ENCODE measurements at regions not wholly inside any gene's neighbourhood (a gene's known extent, or its start where the extent isn't known, plus 50 kb on each side); places are given as distances from the start of the nearest gene placed in this dataset.
A peak's percentile ranks its signal among the peaks of the same experiment; 100 is the strongest.

DNA sequence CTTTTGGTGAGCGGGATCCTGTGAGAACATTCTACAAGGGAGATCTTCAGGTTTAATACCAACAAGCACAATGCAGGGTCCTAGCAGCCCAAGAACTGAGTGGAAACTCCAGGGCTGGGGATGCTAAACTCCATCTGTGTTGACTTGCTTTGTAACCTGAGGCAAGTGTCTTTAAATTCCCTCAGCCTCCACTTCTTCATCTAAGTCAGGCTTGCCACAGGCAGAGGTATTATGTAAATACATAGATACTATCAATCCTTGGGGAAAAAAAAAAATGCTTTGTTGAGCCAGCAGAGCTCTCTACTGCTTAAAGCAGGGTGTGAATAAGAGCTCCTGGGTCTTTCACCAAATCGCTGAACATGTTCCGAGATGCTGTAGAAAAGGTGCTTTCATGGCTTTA is 114.2 kb upstream of the PHACTR1 start:
- CTCF ChIA-PET (ENCODE audit: partially characterized antibody) = interaction anchor here (0.7 to 7.9 kb wide), 13 partner anchors 9 to 1009 kb away, joined by 3 to 103 read pairs (median 4); partner anchors contain the start of gene EDN1
- Histone ChIP-seq H3K79me1 (ENCODE audit: low read depth, low read length) (no peaks in the 10 kb centered on the region), H3K9me3 (ENCODE audit: insufficient read depth in 2 of 2, low read depth in 1 of 2, low read length in 1 of 2) (no peaks in the 10 kb centered on the region), H2BK120ac (replicated peaks; ENCODE audit: low read depth, low read length) (no peak overlapping the region), H3K79me2 (ENCODE audit: control insufficient read depth in 1 of 2, insufficient read depth in 2 of 2, low read length in 2 of 2) (no peaks in the 10 kb centered on the region), H3K4me2 (ENCODE audit: insufficient read depth in 1 of 2, low read depth in 2 of 2, low read length in 2 of 2) (no peak overlapping the region), H2BK5ac (ENCODE audit: low read depth, low read length) (no peak overlapping the region), H3K4me3 (ENCODE audit: extremely low read depth in 1 of 4, insufficient read depth in 2 of 4, low read depth in 3 of 4, low read length in 4 of 4) (no peak overlapping the region), H3K4ac (replicated peaks; ENCODE audit: insufficient read length, low read depth, low read length) (no peak overlapping the region), H4K91ac (replicated peaks; ENCODE audit: insufficient read length, low read length) (no peak overlapping the region), H2AFZ (ENCODE audit: low read length) (no peak overlapping the region; the same call in 1 of the 2 replicates), H2BK12ac (ENCODE audit: low read depth, low read length) (0 out of 2 replicates have a peak overlapping the region, but pooled peaks have one; percentile 1), H3K56ac (replicated peaks; ENCODE audit: insufficient read length, low read depth, low read length) (no peak overlapping the region), H3K27me3 (replicated peaks in 1 of 4; ENCODE audit: control insufficient read depth in 3 of 4, extremely low read depth in 1 of 4, insufficient read depth in 3 of 4, low read length in 3 of 4) (no peaks in the 10 kb centered on the region), H3K14ac (ENCODE audit: insufficient read length) (no peak overlapping the region), H4K5ac (ENCODE audit: insufficient read length, low read depth, low read length) (no peak overlapping the region), H3K18ac (ENCODE audit: extremely low read depth, low read length) (no peak overlapping the region), H3K27ac (ENCODE audit: low read depth, low read length) (no peak overlapping the region), H3K36me3 (ENCODE audit: control insufficient read depth in 2 of 4, insufficient read depth in 4 of 4, low read length in 3 of 4) (no peaks in the 10 kb centered on the region; a peak in 1 of 8 replicates), H3K9ac (replicated peaks in 1 of 4; ENCODE audit: extremely low read depth in 1 of 4, low read depth in 3 of 4, low read length in 3 of 4) (no peak overlapping the region), H3K23ac (ENCODE audit: insufficient read length) (no peak overlapping the region), H3K23me2 (ENCODE audit: low read depth, low read length) (no peaks in the 10 kb centered on the region; the same call in 1 of the 2 replicates), H2BK15ac (ENCODE audit: low read length) (no peak overlapping the region), H4K8ac (ENCODE audit: extremely low read depth, insufficient read depth, low read length) (no peak overlapping the region), H2AK5ac (ENCODE audit: low read depth, low read length) (no peak overlapping the region), H2BK20ac (ENCODE audit: low read length) (no peak overlapping the region), H3K4me1 (replicated peaks in 1 of 4; ENCODE audit: control insufficient read depth in 3 of 4, insufficient read depth in 4 of 4, low read length in 3 of 4) (peaks cover 0 to 3% (median 1%) of the 10 kb centered on the region in 4 experiments; a peak in 2 of 7 replicates), H4K20me1 (replicated peaks in 1 of 2; ENCODE audit: control insufficient read depth in 1 of 2, insufficient read depth in 2 of 2, low read length in 2 of 2) (no peaks in the 10 kb centered on the region)
- no peak for TF ChIP-seq BCL11A (IDR thresholded peaks at IDR 0.05; ENCODE audit: low read depth in 2 of 2, low read length in 2 of 2)
- no peak for TF ChIP-seq CEBPB (IDR thresholded peaks at IDR 0.05; ENCODE audit: low read depth, low read length)
- no peak for TF ChIP-seq SIRT6 (IDR thresholded peaks at IDR 0.05; ENCODE audit: low read length)
- no peak for TF ChIP-seq RAD21 (IDR thresholded peaks at IDR 0.05 in 1 of 2, conservative IDR thresholded peaks at IDR 0.05 in 1 of 2; ENCODE audit: low read depth in 2 of 2, low read length in 2 of 2)
- TF ChIP-seq JUN (IDR thresholded peaks at IDR 0.05; ENCODE audit: low read depth, low read length) = no peak
- no peak for TF ChIP-seq TAF7 (optimal IDR thresholded peaks at IDR 0.05; ENCODE audit: borderline replicate concordance, low read depth, low read length)
- no peak for TF ChIP-seq TAF1 (IDR thresholded peaks at IDR 0.05; ENCODE audit: low read depth, low read length)
- TF ChIP-seq CTBP2 (IDR thresholded peaks at IDR 0.05; ENCODE audit: borderline replicate concordance, insufficient read depth, insufficient read length, low read length) = no peak
- TF ChIP-seq JUND (IDR thresholded peaks at IDR 0.05; ENCODE audit: low read length) = no peak
- no peak for TF ChIP-seq NRF1 (IDR thresholded peaks at IDR 0.05; ENCODE audit: low read depth, low read length)
- TF ChIP-seq NANOG (IDR thresholded peaks at IDR 0.05; ENCODE audit: insufficient read depth, low read depth, low read length, poor library complexity, severe bottlenecking) = no peak
- no peak for TF ChIP-seq KDM1A (IDR thresholded peaks at IDR 0.05; ENCODE audit: borderline replicate concordance, low read length)
- no peak for TF ChIP-seq ZNF274 (IDR thresholded peaks at IDR 0.05; ENCODE audit: borderline replicate concordance, extremely low read depth, low read length)
- TF ChIP-seq TBP (IDR thresholded peaks at IDR 0.05; ENCODE audit: low read depth, low read length) = no peak
- DNase-seq (ENCODE audit: low read depth in 1 of 2, low spot score in 2 of 2) (no peak), FAIRE-seq (no peak)
- POLR2A ChIA-PET (ENCODE audit: partially characterized antibody) = no interaction called here
- 95% methylated on average over 3 of the region's 3 CpGs; no CpG with 5 or more reads in 1 of the 2 experiments for WGBS, 2 experiments (ENCODE audit: extremely low coverage in 1 of 2, insufficient coverage in 1 of 2, insufficient read length in 1 of 2, insufficient replicate concordance in 2 of 2, low coverage in 1 of 2, low lambda C conversion rate in 2 of 2, missing lambda C conversion rate in 1 of 2)

Data from H1 (cell line).